Parathyroid adenoma (tissue), 2 donors: ENCODE measurements at regions not wholly inside any gene's neighbourhood (a gene's known extent, or its start where the extent isn't known, plus 50 kb on each side); places are given as distances from the start of the nearest gene placed in this dataset.

Source experiments
- H2AFZ ChIP-seq: fragments of 300-600 bp; sonication (generic); one replicate; pipeline ENCODE4 v1.7.0; 2017; ENCODE audit warnings: antibody characterized with exemption, mild to moderate bottlenecking
- H3K27ac ChIP-seq: fragments of 300-600 bp; sonication (generic); one replicate; pipeline ENCODE4 v1.7.0; 2017
- H3K27me3 ChIP-seq: fragments of 300-600 bp; sonication (generic); one replicate; pipeline ENCODE4 v1.7.0; 2017; ENCODE audit warnings: low read length; ENCODE audit not compliant: control insufficient read depth, insufficient read depth
- H3K36me3 ChIP-seq: fragments of 300-600 bp; sonication (generic); one replicate; pipeline ENCODE4 v1.7.0; 2017; ENCODE audit warnings: low read length; ENCODE audit not compliant: control insufficient read depth, insufficient read depth
- H3K4me1 ChIP-seq: fragments of 300-600 bp; sonication (generic); one replicate; pipeline ENCODE4 v1.7.0; 2017; ENCODE audit warnings: control low read depth
- H3K4me2 ChIP-seq: fragments of 300-600 bp; sonication (generic); one replicate; pipeline ENCODE4 v1.7.0; 2017; ENCODE audit warnings: low read length
- H3K4me3 ChIP-seq: fragments of 300-600 bp; sonication (generic); one replicate; pipeline ENCODE4 v1.7.0; 2017; ENCODE audit warnings: low read depth, low read length
- H3K79me2 ChIP-seq: fragments of 300-600 bp; sonication (generic); one replicate; pipeline ENCODE4 v1.7.0; 2017; ENCODE audit warnings: control low read depth
- H3K9ac ChIP-seq: fragments of 300-600 bp; sonication (generic); one replicate; pipeline ENCODE4 v1.7.0; 2017; ENCODE audit warnings: mild to moderate bottlenecking
- H3K9me3 ChIP-seq: fragments of 300-600 bp; sonication (generic); one replicate; pipeline ENCODE4 v1.7.0; 2017; ENCODE audit warnings: low read length; ENCODE audit not compliant: control insufficient read depth
- TF ChIP-seq, protein P1 (sequence below): fragments of 300-600 bp; sonication (generic); IDR thresholded peaks from one replicate; pipeline ENCODE4 v1.7.0; 2017; ENCODE audit warnings: antibody characterized with exemption, mild to moderate bottlenecking
- donor health status: primary hyperparathyroidism.

DNA sequence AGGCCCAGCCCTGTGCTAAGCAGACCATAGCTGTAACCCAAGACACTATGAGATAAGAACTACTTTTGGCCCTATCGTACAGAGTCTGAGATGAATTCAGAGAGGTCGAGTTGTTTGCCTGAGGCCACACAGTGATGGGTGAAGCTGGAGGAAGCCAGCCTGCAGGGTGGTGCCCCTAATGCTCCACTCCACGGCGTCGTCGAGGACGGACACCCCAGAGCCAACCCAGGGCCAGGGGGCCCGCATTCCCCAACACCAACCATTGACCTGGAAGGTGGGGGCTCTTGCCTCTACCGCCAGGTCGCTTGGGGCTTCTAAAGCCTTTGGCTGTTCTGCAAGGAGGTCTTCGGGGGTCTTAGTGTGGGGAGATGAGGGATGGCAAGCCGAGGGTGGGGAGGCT is 84.1 kb downstream of the IRF8 start:
- no peak overlapping the region for H3K27ac ChIP-seq
- H3K4me2 ChIP-seq, result no peak overlapping the region
- H3K9ac ChIP-seq, result no peak overlapping the region
- no peaks in the 10 kb centered on the region for H3K4me1 ChIP-seq
- H3K9me3 ChIP-seq, result no peaks in the 10 kb centered on the region
- no peak overlapping the region for H2AFZ ChIP-seq
- no peaks in the 10 kb centered on the region for H3K36me3 ChIP-seq
- no peaks in the 10 kb centered on the region for H3K27me3 ChIP-seq
- TF ChIP-seq, protein P1, sequence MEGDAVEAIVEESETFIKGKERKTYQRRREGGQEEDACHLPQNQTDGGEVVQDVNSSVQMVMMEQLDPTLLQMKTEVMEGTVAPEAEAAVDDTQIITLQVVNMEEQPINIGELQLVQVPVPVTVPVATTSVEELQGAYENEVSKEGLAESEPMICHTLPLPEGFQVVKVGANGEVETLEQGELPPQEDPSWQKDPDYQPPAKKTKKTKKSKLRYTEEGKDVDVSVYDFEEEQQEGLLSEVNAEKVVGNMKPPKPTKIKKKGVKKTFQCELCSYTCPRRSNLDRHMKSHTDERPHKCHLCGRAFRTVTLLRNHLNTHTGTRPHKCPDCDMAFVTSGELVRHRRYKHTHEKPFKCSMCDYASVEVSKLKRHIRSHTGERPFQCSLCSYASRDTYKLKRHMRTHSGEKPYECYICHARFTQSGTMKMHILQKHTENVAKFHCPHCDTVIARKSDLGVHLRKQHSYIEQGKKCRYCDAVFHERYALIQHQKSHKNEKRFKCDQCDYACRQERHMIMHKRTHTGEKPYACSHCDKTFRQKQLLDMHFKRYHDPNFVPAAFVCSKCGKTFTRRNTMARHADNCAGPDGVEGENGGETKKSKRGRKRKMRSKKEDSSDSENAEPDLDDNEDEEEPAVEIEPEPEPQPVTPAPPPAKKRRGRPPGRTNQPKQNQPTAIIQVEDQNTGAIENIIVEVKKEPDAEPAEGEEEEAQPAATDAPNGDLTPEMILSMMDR, result no peak
- no peak overlapping the region for H3K4me3 ChIP-seq
- H3K79me2 ChIP-seq, result no peaks in the 10 kb centered on the region

DNA sequence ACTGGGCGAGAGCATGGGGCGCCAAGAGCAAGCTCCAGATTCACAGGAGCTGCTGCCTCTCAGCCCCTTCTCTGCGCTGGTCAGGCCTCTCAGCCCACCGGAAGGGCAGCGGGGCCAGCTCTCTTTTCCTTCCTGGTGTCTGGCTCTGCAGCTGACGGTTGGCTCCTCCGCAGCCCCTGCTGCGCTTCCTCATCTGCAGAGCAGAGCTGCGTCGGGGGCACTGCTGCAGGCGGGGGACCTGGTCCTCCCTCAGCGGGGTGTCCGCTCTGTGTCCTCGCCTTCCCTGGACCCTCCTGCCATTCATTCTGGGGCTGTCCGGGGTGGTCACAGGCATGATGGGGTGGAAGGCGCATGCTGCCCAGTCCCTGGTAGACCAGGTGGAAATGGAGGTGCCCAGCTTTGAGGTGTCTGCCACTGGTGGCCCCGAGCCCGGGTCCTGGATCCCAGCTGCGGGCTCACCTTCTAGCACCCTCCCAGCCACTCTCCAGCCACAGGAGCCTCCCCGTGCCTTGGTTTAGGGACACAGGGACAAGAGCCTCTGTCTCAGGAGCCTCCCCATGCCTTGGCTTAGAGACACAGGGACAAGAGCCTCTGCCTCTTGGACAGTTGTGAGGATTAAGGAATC is 84.8 kb downstream of the IRF8 start:
- Histone ChIP-seq H3K9me3 (no peaks in the 10 kb centered on the region), H3K4me2 (no peak overlapping the region), H3K27ac (no peak overlapping the region), H2AFZ (no peak overlapping the region), H3K36me3 (no peaks in the 10 kb centered on the region), H3K4me3 (no peak overlapping the region), H3K4me1 (no peaks in the 10 kb centered on the region), H3K27me3 (no peaks in the 10 kb centered on the region), H3K79me2 (no peaks in the 10 kb centered on the region), H3K9ac (no peak overlapping the region)
- TF ChIP-seq, protein P1, result no peak

DNA sequence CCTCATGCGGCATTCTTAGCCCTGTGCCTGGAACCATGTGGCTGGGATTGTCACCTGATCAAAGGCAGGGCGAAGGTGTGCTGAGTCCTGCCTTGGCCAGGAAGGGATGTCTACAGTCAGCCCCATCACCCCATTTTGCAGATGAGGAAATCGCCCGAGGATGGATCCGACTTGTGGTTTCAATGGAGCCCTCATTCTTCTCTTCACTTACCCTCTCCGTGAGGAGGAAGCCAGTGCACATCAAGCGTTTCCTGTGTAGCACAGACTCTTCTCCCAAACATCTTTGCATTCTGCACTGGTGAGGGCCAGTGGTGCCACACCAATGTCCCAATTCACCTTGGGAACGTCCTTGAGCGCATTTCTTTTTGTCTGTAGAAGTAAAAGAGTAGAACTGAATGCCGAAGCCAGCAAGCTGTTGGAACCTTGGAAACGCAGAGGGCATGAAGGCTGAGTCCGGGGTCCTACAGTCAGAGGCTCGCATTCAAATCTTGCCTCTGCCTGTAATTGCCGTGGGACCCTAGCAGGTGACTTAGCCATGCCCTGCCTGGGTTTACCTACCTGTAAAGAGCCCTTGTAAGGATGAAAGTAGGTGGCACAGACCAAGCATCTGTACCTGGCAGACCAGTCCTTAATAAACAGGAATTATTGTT is 85.4 kb downstream of the IRF8 start:
- Histone ChIP-seq H3K27ac (no peak overlapping the region), H2AFZ (no peak overlapping the region), H3K79me2 (no peaks in the 10 kb centered on the region), H3K36me3 (no peaks in the 10 kb centered on the region), H3K4me1 (no peaks in the 10 kb centered on the region), H3K9me3 (no peaks in the 10 kb centered on the region), H3K9ac (no peak overlapping the region), H3K27me3 (no peaks in the 10 kb centered on the region), H3K4me2 (no peak overlapping the region), H3K4me3 (no peak overlapping the region)
- TF ChIP-seq, protein P1, result no peak

DNA sequence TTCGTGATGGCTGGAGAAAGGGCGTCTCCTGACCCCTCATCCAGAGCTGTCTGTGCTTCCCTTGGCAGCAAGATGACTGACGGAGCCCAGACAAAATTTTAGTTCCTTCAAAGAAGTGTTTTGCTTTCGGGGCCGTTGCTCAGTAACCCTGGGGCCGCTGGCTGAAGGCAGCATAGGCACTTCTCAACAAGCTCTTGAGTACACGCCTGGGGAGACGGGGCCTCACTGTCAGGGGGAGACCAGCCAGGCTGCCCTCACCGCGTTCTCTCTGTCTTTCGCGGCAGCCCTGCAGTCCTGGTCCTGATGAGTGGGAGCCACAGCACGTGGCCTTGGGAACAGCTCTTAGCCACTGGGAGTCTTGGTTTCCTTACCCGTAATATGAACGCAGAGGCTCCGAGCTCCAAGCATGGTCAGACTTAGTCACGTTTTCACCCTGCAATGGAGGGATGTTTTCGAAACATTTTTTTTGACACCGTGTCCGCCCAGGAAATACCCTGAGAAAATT is 86.0 kb downstream of the IRF8 start:
- Histone ChIP-seq H3K27me3 (no peaks in the 10 kb centered on the region), H3K4me1 (no peaks in the 10 kb centered on the region), H3K9me3 (no peaks in the 10 kb centered on the region), H3K4me3 (no peak overlapping the region), H3K27ac (no peak overlapping the region), H3K79me2 (no peaks in the 10 kb centered on the region), H3K9ac (no peak overlapping the region), H3K36me3 (no peaks in the 10 kb centered on the region), H2AFZ (no peak overlapping the region), H3K4me2 (no peak overlapping the region)
- TF ChIP-seq, protein P1, result no peak
